Embryonic facial prominence (tissue), 1 donor: ENCODE measurements at regions not wholly inside any gene's neighbourhood (a gene's known extent, or its start where the extent isn't known, plus 50 kb on each side); places are given as distances from the start of the nearest gene placed in this dataset.
"Not testable (repeated sequence)": the region's sequence is repeated elsewhere in the genome, so short reads cannot be mapped to it uniquely, and the experiment has no call there.

Experiments
- DNase-seq: peaks from one replicate; pipeline ENCODE4 v3.0.0-alpha.2; 2016; ENCODE audit errors: extremely low spot score

DNA sequence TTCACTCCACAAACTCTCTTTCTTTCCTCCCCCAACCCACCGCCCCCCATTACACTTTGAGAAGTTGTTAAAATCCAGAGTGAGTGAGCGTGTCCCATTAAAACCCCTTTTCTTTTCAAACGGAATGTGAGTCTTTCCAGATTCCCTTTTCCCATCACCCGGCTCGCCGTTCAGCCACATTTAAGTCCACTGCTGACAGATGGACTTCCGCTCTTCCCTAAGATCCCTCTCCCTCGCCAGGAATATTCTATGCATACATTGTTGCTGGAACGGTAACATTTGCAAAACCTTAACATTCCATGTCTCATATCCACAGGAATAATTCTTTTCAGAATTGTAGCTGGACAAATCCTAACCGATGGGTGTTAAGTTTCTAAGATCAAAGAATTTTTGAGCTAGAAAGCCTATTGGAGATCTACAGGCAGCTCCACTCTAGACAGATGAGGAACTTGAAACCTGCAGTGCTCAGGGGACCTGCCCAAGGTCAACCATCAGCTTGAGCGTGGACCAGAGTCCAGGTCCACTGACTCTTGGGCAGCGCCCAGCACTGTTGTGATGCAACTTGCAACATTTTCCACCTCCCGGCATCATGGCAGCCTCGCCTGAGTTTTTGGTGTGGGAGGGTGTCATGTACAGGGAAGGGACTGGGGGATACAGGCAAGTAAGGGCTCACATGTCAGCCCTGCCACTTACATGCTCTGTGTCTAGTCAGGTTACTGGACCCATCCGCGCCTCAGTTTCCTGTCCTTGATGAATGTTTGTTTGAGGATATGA, 500.1 kb downstream of the CCDC171 start:
- no peak for DNase-seq

GRCh38 chr9:16057541-16057940, 504.7 kb downstream of the CCDC171 start:
- no peak for DNase-seq

- DNase-seq: no peak
These were observed 505.3 kb downstream of the CCDC171 start for GRCh38 chr9:16058131-16058549.

DNA sequence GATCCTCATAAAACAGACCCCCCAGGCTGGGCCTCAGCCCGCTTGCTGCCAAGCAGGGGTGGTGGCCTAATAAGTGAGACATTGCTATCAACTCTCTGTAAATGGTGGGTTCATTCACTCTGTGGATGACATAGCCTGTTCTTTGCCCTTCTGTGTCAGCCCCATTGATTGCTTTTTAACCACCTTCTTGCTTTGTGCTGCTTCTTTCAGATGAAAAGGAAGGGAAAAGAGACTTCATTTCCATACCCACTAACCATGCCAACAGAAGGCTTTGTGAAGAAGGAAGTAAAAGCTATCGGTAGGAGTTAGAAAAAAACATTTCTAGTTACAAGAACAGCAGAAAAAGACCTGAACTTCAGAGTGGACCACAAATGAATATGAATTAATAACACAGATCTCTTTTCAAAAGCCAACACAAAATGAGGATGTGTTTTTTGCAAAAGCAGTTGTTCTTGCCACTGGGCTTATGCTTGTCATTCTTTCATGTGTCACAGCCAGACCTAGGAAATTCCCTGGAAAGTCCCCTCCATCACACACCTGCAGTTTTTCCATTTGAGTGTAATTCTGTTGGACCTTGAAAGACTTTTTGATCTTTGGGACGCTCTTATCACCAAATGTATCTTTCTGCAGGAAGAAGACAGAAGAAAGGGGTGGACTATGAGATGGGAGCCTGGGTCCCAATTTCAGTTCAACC, 507.7 kb downstream of the CCDC171 start:
- DNase-seq: no peak

DNA sequence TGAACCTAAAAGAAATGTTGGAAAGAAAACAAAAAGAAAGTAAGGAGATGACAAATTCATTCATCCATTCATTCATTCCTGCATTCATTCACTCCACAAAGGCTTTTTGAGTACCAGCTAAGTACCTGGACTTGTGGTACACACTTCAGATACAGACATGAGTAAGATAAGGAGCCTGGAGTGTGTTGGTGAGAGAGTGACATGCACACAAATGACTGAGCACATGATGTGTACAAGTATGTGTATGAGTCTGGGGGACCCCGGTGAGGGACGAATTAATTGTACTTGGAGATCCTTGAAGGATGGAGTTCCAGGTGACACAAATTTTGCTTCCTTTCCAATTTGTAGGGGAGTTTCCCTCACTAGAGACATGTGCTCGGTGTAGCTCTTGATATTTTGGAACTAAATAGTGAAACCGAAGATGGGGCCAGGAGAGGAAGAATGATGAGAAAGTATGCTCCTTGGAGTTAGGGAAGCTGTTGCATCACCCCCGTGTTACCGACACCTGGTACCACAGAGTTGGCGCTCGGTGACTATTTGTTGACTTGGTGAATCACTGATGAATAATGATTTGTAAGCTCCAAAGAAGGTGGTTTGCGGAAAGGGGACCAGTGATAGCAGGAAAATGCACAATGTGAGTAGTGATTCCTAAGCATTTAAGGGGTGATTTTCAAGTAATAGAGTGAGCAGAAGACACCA, 509.8 kb downstream of the CCDC171 start:
- DNase-seq: no peak

DNA sequence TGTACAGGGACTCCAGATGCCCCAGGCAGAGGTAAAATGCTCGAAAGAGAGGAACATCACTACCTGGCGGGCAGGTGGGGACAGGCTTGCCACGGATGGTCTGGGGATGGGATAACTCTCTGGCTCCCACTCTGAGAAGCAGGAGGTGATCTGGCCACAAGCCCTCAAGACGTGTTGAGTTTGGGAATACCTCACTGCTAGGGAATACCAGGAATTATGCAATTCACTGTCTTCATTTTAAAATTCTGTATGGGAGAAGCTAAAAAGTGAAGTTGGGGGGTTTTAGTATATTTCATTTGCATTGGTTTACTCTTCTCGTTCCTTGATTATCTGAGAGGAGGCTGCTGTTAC, 510.4 kb downstream of the CCDC171 start:
- no peak for DNase-seq

DNA sequence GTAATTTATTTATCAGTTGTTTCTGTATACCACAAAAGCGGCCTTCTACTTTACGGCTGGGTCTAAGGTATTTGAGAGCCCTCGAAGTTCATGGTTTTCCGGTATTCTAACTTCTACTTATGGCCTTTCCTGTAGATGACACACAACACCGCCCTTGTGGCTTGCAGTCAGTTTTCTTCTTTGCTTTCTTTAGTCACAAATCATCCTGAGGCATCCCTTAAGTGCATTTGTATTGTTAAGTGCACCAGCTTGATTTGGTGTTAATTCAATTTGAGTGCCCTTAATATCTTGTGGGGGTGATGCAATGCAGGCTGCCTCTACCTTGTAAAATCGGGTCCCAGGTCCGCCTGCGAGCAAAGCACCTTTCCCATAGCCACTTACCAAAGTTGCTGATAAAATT, 511.9 kb downstream of the CCDC171 start:
- no peak for DNase-seq

GRCh38 chr9:16066201-16066600, 513.4 kb downstream of the CCDC171 start:
- DNase-seq: not testable (repeated sequence)

DNA sequence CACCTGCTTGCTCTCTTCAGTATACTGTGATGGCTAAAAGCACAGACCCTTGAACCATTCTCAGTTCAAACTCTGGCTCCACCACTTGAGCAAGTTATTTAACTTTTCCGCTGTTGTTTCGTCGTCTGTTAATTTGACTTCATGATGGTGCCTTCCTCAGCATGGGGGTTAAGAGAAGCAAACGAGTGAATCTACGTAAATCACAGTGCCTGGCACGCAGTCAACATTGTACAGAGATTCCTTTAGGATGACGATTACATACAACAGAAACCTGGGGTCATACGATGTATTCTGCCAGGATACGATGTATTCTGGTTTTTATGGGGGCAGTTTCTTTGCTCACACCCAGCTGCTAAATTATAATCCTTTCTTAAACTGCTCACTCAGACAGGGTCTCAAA, 515.6 kb downstream of the CCDC171 start:
- DNase-seq: no peak

- DNase-seq: no peak
These were observed 516.4 kb downstream of the CCDC171 start for GRCh38 chr9:16069249-16069648.

GRCh38 chr9:16069671-16070454, 517.0 kb downstream of the CCDC171 start:
- no peak for DNase-seq

GRCh38 chr9:16070455-16071145, 517.8 kb downstream of the CCDC171 start:
- no peak for DNase-seq

DNA sequence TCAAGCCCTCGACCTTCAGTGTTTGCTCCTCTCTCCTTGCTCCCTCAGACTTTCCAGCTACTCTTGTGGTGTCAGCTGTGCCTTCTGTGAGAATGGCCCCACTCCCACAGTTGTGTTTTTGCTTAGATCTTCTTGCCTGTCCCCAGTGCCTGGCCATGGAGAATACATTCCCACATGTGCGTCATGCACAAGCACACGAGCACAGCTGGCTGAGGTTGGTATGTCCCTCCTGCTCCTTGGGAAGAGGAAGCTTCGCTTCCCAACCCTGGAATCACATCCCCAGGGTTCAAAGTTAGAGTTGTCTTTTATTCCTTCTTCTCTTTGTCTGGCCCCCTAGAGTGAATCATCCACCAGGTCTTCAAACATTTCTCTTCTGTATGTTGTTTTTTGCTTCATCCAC, 518.6 kb downstream of the CCDC171 start:
- no peak for DNase-seq

DNA sequence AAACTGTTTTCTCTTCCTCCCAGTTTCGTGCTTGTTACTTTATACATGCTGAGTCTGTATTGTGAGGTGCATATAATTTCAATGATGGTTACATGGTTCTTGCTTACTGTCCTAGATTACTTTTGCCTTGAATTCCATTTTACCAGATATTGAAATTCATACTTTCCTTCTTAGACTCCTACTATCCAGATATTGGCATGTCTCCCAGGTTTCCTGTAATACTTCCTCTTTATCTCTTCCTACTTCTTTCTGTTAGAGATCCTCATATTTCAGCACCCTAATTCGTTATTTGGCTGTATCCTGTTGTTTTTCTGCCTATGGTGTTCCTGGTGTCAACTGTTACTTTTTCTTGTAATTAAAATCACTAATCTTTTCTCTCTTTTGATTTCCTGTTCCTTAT, 522.1 kb downstream of the CCDC171 start:
- DNase-seq: no peak

DNA sequence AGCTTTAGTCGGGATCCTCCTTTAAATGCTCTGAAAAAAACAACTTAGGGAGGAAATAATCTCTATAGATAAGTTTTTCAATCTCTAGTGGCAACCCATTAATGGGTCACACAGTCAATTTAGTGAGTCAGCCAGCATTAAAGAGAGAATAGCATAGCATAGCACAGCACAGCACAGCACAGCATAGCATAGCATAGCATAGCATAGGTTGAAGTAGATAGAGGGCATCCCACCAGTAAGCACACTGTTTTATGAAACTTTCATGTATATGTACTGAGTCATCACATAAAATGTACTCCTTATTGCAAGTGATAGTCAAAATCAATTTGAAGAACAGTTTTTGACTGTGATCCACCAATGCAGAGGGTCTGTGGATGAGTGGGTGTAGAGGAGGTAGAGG, 522.9 kb downstream of the CCDC171 start:
- DNase-seq: no peak

DNA sequence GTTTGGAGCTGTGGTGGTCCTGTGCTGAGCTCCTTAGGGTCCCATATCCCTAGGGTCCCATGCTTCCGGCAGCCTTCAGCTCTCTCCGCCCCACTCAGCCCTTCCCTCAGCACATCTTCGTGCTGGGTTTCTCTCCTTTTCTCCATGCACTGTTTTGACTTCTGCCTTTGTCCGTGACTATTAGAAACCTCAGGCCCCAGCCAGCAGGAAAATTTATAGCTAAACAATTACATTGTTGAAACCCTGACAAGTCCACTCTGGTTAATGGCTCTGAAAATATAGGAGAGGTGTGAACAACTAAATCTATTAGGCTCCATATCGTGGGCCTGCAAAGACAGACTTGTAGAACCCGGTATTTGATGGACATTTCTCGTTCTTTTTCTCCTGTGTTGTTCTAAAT, 523.7 kb downstream of the CCDC171 start:
- DNase-seq: no peak

DNA sequence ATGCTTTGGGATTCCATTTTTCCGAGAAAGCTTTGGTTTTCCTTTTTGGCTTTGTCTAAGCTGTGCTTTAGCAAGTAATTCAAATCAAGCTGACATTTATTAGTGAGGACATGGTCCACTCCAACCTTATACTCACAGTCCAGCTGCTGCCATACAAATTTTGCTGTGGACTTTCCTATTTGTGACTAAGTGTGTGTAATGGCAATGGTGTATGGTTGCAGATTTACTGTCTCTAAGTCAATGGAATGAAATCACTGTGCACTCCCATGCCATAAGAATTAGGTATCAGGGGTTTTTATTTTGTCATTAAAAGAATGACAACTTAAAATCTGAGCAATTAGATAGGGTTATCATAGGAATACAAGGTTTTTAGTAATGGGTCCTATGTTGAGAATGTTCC, 530.0 kb downstream of the CCDC171 start:
- no peak for DNase-seq

DNA sequence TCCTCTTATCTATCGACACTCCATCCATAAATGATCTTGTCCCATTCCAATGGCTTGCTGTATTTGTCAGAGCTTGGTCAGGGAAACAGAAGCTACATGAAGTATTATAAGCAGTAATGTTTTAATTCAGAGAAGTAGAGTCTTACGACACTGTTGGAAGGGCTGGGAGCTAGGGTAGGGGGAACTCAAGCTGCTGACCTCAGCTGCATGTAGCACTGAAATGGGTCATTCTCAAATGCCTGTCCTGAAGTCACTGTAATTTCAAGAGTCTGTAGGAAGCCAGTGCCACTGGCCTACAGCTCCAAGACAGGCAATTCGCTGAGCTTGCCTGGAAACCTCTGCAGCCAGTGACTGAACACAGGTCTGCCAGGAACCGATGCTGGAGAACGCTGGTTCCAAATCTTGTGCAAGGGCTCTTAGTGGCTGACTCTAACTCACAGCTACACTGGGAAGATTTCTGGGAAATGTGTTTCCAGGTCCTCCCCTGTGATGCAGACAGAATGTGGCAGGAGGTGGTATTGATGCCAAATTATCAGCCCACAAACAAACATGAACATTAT, 532.4 kb downstream of the CCDC171 start:
- DNase-seq: no peak

GRCh38 chr9:16090907-16091629, 538.2 kb downstream of the CCDC171 start:
- DNase-seq: no peak
